Astrocyte of the cerebellum (primary cell): ENCODE measurements at regions not wholly inside any gene's neighbourhood (a gene's known extent, or its start where the extent isn't known, plus 50 kb on each side); places are given as distances from the start of the nearest gene placed in this dataset.

ENCODE experiments used
- DNase-seq: peaks from one replicate; pipeline ENCODE4 v3.0.0-alpha.2; 2011; ENCODE audit warnings: low read depth
- H3K4me3 ChIP-seq: 2 replicates; pipeline ENCODE4 v1.5.1; 2011; ENCODE audit warnings: mild to moderate bottlenecking, low read depth, low read length, moderate library complexity
- in situ Hi-C: cut with HindIII; loops from 2 replicates; pipeline ENCODE4 v1.10.0; 2017; ENCODE audit warnings: low sequenced_read_pairs
- TF ChIP-seq, protein P1 (sequence below): IDR thresholded peaks from 2 replicates; pipeline ENCODE4 v1.5.1; 2012; ENCODE audit warnings: low read length, low read depth, moderate library complexity, mild to moderate bottlenecking; ENCODE audit errors: missing control alignments

- no peak overlapping the region for H3K4me3 ChIP-seq
- TF ChIP-seq, protein P1, sequence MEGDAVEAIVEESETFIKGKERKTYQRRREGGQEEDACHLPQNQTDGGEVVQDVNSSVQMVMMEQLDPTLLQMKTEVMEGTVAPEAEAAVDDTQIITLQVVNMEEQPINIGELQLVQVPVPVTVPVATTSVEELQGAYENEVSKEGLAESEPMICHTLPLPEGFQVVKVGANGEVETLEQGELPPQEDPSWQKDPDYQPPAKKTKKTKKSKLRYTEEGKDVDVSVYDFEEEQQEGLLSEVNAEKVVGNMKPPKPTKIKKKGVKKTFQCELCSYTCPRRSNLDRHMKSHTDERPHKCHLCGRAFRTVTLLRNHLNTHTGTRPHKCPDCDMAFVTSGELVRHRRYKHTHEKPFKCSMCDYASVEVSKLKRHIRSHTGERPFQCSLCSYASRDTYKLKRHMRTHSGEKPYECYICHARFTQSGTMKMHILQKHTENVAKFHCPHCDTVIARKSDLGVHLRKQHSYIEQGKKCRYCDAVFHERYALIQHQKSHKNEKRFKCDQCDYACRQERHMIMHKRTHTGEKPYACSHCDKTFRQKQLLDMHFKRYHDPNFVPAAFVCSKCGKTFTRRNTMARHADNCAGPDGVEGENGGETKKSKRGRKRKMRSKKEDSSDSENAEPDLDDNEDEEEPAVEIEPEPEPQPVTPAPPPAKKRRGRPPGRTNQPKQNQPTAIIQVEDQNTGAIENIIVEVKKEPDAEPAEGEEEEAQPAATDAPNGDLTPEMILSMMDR, result no peak
- no peak for DNase-seq
- in situ Hi-C loops, result no loop called here
Observed at GRCh38 chr7:68925241-68925640, 673.0 kb upstream of the AUTS2 start.

DNA sequence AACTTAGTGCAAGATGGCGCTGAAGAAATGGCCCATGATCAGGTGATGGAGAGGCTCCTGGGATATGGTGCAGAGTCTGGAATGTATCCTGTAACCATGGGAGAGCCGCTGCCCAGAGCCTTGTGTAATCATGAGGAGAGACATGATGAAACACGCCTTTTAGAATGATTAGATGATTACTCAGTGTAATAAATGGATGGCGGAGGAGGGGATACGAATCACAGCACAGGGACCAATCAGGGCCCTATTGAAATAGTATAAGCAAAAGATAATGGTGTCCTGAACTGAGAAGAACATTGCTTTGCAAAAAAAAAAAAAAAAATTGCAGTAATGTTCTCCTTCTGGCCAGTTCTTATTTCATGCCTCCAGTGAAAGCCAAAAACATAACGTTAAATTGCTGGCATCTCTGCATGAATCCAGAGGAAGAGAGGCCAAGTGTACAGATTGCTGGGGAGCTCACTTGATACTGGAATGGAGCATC is 668.5 kb upstream of the AUTS2 start:
- TF ChIP-seq, protein P1, result no peak
- DNase-seq, result no peak
- H3K4me3 ChIP-seq, result no peak overlapping the region
- in situ Hi-C loops, result no loop called here

GRCh38 chr7:68936471-68937035 is 661.7 kb upstream of the AUTS2 start:
- DNase-seq, result no peak
- TF ChIP-seq, protein P1, result no peak
- H3K4me3 ChIP-seq, result no peak overlapping the region
- in situ Hi-C loops, result no loop called here

DNA sequence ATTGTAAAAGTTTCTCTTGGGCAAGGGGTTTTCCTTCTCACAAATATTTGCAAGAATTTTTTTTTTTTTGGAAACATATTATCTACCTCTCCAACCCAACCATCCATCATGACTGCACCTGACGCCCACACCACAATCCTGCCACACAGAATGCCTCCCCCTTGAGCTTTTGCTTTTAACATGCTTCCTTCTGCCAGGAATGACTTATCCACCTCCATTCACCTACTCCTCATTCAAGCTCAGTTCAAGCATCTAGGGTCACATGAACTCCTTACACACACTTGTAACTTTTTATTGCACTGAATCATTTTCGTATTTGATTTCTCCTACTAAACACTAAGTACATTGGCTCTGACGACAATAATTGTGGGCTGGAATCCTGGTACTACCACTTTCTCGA is 660.1 kb upstream of the AUTS2 start:
- TF ChIP-seq, protein P1, result no peak
- H3K4me3 ChIP-seq, result no peak overlapping the region
- in situ Hi-C loops, result no loop called here
- no peak for DNase-seq

GRCh38 chr7:68943786-68944185 is 654.5 kb upstream of the AUTS2 start:
- DNase-seq, result no peak
- in situ Hi-C loops, result no loop called here
- no peak overlapping the region for H3K4me3 ChIP-seq
- TF ChIP-seq, protein P1, result no peak

GRCh38 chr7:68955656-68956055 is 642.6 kb upstream of the AUTS2 start:
- DNase-seq, result no peak
- no peak overlapping the region for H3K4me3 ChIP-seq
- in situ Hi-C loops, result no loop called here
- TF ChIP-seq, protein P1, result no peak

DNA sequence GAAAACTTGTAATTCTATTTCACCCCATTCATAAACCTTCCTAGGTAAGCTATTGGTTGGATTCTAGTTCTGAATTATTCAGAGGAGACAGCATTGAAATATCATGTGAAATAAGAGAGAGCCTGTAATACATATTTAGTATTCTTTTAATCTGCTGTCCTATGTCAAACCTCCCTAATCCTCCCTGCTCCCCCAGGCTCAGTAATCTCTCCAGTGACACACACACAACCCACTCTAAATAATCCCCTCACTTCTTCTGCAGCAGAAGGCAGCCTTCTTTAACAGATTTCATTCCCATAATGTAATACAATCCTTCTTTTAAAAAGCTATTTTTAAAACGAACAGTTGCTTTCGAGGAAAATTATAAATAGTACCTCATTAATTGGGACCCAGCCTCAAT is 639.7 kb upstream of the AUTS2 start:
- in situ Hi-C loops, result no loop called here
- TF ChIP-seq, protein P1, result no peak
- no peak overlapping the region for H3K4me3 ChIP-seq
- no peak for DNase-seq
